ENCODE measurements at regions not wholly inside any gene's neighbourhood (a gene's known extent, or its start where the extent isn't known, plus 50 kb on each side); places are given as distances from the start of the nearest gene placed in this dataset.

DNA sequence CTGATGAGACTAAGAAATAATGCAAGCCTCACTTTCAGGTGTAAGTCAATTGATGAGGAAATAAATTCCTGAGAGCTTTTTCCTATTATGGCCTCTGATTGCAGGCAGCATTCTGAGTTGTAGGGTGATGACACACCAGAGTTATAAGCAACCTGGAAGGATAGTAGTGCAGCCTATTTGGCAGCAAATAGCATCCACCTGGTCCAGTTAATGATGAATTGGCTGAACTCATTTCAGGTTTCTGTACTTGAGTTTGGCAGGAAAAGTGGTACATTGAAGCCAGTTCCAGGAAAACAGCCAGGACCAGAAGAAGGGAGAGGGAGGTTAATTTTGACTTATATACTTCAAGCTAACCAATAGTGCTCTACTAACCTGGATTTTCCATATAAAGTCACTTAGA is 316.8 kb downstream of the NAF1 start:
- TF ChIP-seq, protein P1, sequence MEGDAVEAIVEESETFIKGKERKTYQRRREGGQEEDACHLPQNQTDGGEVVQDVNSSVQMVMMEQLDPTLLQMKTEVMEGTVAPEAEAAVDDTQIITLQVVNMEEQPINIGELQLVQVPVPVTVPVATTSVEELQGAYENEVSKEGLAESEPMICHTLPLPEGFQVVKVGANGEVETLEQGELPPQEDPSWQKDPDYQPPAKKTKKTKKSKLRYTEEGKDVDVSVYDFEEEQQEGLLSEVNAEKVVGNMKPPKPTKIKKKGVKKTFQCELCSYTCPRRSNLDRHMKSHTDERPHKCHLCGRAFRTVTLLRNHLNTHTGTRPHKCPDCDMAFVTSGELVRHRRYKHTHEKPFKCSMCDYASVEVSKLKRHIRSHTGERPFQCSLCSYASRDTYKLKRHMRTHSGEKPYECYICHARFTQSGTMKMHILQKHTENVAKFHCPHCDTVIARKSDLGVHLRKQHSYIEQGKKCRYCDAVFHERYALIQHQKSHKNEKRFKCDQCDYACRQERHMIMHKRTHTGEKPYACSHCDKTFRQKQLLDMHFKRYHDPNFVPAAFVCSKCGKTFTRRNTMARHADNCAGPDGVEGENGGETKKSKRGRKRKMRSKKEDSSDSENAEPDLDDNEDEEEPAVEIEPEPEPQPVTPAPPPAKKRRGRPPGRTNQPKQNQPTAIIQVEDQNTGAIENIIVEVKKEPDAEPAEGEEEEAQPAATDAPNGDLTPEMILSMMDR (IDR thresholded peaks at IDR 0.05; ENCODE audit: extremely low read depth, missing control alignments), result no peak
- DNase-seq (ENCODE audit: low spot score), result no peak

DNA sequence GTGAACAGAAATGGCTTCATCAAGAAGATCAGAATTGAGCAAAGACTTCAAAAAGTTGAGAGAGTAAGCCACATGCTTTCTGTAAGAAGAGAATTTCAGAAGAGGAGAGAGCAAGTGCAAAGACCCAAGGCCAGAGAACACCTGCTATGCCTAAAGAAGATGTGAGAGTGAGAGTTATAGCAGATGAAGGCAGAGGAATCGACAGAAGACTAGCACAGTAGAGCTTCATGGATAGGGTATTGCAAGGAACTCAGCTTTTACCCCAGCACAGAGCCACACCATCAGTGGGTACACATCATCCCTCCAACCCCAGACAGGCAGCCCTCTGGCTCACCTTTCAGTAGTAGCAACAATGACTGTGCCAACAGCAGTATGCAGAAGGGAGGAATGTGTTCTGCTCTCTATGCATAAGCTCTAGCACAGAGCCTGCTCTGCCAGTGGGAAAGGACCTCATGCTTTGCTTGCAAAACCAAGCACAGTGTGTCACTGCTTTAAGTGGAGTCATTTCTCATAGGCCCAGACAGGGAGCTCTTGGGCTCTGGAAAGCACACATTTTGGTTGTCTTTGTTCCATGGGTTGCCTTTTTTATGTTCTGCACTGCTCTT is 318.6 kb downstream of the NAF1 start:
- TF ChIP-seq, protein P1 (IDR thresholded peaks at IDR 0.05; ENCODE audit: extremely low read depth, missing control alignments), result no peak
- DNase-seq (ENCODE audit: low spot score), result no peak

DNA sequence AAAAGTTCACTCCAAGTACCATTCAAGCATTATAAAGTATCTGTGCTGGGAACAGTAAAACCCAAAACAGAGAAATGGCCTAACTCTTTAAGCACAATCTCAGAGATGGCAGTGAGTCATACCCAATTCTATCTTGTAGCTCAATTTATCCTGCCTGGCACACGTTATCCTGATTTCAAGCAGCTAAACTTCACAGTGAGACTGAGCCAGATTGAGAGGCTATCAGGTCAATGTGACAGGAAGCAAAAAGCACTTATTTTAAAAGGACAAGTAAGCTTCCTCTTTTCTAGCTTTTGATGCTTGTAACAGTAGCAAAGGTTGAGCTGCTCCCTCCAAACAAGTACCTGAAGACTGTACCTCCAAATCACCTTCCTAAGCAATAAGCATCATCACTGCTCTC is 324.9 kb downstream of the NAF1 start:
- no peak for DNase-seq (ENCODE audit: low spot score)

DNA sequence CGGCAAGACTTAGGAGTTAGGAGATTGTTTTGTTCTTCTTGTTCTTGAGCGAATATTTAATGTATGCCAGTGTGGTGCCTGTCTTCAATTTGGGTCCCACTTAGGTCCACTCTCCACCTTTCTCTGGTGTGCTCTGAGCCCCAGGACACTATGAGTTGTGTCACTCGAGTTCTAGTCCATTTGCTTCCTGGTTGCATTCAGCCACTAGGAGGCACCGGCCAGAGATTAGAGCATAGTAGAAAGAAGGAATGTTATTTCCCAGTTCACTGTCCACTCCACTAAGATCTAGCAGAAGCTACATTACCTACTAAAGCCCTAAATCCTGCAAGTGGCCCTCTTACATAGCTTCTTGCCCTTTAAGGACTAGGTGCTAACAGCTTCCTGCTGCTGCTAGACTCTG is 326.9 kb downstream of the NAF1 start:
- DNase-seq (ENCODE audit: low spot score), result no peak
- TF ChIP-seq, protein P1 (IDR thresholded peaks at IDR 0.05; ENCODE audit: extremely low read depth, missing control alignments), result no peak

More for the DNA sequence above, 324.9 kb downstream of the NAF1 start:
- TF ChIP-seq, protein P1 (IDR thresholded peaks at IDR 0.05; ENCODE audit: extremely low read depth, missing control alignments), result no peak

DNA sequence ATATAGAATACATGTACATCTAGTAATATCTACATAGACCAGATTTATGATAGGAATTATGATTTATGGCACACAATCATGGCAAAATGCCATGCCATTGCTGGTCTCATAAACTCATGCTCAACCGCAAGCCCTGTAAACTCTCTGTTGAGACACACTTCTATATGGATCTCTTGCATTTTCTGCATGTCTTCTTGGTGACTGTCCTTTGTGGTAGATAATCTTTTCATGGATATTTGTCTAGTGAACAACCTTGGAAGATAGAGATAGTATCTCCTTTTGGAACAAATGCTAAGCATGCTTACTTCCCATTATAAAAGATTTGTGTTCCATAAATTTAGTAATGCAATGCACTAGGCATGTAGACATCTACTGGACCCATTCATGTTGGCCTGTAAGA is 328.0 kb downstream of the NAF1 start:
- TF ChIP-seq, protein P1 (IDR thresholded peaks at IDR 0.05; ENCODE audit: extremely low read depth, missing control alignments), result no peak
- no peak for DNase-seq (ENCODE audit: low spot score)

DNA sequence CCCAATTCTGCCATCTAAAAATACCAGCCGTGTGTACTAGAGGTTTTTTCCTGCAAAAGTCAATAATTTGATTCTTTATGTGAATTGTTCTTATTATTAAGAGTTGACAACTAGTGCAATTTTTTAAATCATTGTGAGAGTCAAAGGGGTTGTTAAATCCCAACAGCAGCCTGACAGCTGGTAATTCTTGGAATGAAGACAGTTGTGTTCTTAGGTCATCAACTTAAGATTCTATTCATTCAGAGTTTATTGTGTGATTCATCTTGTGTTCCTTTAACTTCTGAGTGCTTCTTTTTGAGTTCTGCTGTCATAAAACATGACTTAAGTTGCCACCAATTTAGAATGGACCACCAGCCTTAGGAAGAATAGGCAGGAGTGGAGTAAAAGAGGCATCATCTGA is 329.0 kb downstream of the NAF1 start:
- no peak for DNase-seq (ENCODE audit: low spot score)
- TF ChIP-seq, protein P1 (IDR thresholded peaks at IDR 0.05; ENCODE audit: extremely low read depth, missing control alignments), result no peak

DNA sequence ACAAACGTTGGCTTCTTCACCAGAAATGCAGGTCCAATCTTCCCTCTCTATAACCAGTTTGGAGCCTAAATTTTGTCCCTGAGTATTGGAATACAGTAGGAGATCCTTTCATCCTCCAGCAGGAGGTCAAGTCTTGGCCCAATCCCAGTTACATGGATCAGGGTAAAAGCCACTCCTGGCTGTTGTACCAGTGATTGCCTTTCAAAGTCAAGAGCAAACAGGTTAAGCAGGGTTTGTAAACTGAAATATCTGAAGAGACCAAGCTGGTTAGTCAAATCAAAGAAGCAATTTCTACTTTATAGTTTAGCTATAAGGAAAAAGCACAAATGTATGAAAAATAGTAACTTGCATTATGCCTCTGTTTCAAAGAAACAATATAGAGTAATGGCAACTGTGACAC is 329.4 kb downstream of the NAF1 start:
- TF ChIP-seq, protein P1 (IDR thresholded peaks at IDR 0.05; ENCODE audit: extremely low read depth, missing control alignments), result no peak

More for the DNA sequence above, 329.4 kb downstream of the NAF1 start:
- DNase-seq (ENCODE audit: low spot score), result no peak
